ENCODE measurements at regions not wholly inside any gene's neighbourhood (a gene's known extent, or its start where the extent isn't known, plus 50 kb on each side); places are given as distances from the start of the nearest gene placed in this dataset.
"Not testable (repeated sequence)": the region's sequence is repeated elsewhere in the genome, so short reads cannot be mapped to it uniquely, and the experiment has no call there.

DNA sequence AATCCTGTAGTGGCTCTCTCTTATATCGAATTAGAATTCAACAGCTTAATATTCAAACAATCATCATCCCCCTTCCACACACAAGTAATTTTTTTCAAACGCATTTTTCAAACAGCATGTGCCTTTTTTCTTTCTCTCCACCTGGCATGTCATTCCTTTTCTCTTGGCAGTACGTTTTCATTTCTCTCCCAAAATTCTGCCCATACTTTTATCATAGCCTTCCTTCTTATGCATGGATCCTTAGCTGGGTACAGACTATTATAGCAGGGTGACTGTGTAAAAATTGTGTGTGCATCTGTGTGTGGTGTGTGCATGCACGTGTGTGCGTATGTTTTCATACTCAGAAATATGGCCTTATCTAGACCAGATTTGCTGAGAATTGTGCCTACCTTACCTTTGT, 184.3 kb downstream of the ZC3H11B start:
- no peak for DNase-seq

GRCh38 chr1:219427989-219428388, 184.9 kb downstream of the ZC3H11B start:
- DNase-seq = no peak

DNA sequence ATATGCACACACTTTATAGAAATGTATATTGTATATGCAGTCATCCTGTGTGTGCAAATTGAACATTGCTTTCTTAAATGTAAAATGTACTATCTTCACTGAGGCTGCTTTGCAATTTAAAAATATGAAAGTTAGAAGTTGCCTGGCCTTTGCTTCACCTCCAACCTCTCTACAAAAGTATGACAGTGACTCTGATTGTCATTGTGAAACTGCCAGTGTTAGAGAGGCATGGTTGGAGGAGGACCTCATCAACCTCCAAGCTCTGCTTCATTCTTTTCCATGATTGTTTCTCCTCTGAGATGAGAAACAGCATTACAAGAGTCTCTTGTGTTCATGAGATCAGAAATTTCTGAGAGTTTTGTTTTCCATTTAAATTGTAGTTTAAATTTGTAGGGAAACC, 185.5 kb downstream of the ZC3H11B start:
- no peak for DNase-seq

GRCh38 chr1:219422811-219423598, 189.9 kb downstream of the ZC3H11B start:
- DNase-seq = no peak

DNA sequence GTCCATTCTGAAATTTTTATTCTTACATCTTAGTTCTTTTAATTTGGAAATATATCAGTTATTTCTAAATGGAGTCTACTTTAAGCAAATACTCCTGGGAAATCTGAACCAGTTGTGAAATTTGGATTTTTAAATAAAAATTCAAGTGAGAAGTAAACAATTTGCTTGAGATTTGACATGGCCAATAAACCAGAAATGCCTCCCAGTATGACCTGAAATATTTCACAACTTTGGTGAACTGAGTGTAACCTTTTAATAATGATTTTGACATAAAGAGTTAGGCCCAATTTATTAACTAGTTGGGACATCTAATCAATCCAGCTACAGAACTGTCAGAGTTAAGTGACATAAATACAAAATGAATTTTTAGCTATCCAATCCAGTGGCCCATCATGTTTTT, 192.0 kb downstream of the ZC3H11B start:
- no peak for DNase-seq

DNA sequence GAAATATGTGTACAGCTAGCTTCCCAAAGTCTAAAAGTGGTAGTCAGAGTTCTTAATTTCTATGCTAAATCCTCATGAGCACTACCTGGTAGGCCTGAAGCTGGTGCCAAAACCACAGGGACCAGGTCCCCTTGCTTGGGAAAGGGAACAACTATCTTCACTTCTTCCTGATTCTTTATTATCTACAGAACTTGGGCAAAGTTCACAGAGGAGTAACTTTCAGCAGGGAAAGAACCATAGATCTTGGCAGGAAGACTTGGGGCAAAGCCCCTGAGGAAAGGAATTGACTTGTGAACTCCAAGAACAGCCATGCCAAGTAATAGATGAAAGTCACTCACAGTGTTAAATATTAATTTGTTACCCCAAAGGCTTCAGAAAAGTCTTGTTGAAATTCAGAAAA, 193.0 kb downstream of the ZC3H11B start:
- no peak for DNase-seq

- no peak for DNase-seq
Observed at GRCh38 chr1:219419065-219419464, 193.8 kb downstream of the ZC3H11B start.

DNA sequence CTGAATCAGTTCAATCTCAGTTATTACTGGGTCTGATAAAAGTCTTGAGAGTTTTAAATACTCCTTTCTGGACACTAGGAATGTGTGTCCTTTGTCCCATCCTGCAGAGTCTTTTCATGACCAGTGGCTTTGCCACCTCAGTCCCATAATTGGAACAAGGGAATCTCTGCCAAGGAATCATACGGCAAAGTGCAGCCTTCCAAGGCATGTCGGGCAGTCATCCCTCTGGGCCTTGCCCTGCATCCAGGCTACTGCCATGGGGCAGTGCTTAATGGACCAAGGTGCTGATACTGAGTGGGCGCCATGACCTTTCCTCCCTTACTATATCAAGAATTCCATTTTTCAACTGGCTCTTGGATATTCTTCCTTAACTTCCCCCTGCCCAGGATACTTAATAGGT, 195.3 kb downstream of the ZC3H11B start:
- DNase-seq = no peak

- DNase-seq = peak; percentile 39
Observed at GRCh38 chr1:219416598-219417238, 196.2 kb downstream of the ZC3H11B start.

- DNase-seq = no peak
Observed at GRCh38 chr1:219415915-219416314, 197.0 kb downstream of the ZC3H11B start.

- no peak for DNase-seq
Observed at GRCh38 chr1:219415433-219415832, 197.5 kb downstream of the ZC3H11B start.

DNA sequence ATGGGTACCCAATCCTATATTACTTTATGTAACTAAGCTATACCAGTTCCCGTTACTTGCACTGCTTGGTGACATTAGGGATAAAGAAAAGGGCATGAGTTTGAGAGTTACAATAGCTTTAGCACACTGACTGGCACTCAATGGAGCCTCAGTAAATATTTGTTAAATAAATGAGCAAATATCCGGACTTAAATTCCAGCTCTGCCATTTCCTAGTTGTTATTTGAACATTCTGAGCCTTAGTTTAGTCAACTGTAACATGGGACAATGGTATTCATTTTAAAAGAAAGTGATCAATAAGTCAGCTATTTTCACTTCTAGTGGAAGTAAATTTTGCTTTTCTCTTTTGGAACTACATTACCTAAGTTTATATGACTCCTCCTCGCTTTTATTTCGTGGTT, 198.7 kb downstream of the ZC3H11B start:
- DNase-seq = no peak

GRCh38 chr1:219413536-219413935, 199.4 kb downstream of the ZC3H11B start:
- DNase-seq = no peak

GRCh38 chr1:219412772-219413171, 200.1 kb downstream of the ZC3H11B start:
- DNase-seq = no peak

DNA sequence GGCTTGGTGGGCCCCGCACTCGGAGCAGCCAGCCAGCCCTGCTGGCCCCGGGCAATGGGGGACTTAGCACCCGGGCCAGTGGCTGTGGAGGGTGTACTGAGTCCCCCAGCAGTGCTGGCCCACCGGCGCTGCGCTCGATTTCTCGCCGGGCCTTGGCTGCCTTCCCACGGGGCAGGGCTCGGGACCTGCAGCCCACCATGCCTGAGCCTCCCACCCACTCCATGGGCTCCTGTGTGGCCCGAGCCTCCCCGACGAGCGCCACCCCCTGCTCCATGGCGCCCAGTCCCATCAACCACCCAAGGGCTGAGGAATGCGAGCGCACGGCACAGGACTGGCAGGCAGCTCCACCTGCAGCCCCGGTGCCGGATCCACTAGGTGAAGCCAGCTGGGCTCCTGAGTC, 202.2 kb downstream of the ZC3H11B start:
- DNase-seq = not testable (repeated sequence)

GRCh38 chr1:219405531-219406331, 207.2 kb downstream of the ZC3H11B start:
- DNase-seq = no peak

GRCh38 chr1:219404629-219405028, 208.3 kb downstream of the ZC3H11B start:
- no peak for DNase-seq

- DNase-seq = no peak
Observed at GRCh38 chr1:219402925-219403324, 210.0 kb downstream of the ZC3H11B start.

DNA sequence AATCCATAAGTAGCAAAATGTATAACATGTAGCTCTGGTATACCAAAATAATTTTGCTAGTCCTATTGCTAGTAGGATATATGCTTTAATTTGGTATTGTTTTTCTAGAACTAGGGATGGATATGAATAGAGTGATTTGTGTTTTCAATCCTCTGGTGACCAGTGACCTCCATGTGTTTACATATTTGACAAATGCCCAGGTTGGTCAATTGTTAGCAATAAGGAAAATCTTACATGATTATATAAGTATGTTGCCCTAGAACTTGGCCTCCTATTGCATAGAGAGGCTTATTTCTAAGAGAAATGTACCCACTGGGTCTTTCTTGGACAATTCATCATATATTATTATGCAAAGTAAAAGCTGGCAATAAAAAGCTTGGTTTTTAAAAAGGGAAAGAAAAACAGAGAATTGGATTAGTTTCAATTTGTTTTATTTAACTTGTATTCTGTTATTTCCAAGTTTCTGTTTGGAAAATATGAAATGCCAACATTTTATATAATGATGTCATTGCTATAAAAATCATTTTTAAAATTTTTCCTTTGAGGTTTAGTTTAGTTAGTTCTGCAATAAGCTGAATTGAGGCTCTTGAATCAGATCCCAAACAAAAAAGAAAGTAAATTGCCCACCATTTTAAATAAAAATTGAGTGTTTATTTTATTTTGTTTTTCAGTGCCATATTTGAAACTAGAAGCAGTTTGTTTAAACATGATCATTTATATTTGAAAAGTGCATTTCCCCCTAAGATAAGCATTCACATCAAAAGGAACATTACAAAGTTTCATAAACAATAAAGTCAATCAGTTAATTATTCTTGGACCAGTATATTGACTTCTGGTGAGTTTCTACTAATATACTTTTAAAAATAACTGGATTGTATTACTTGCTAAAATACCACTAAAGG, 210.9 kb downstream of the ZC3H11B start:
- DNase-seq = no peak

- DNase-seq = no peak
Observed at GRCh38 chr1:219399446-219399845, 213.5 kb downstream of the ZC3H11B start.

DNA sequence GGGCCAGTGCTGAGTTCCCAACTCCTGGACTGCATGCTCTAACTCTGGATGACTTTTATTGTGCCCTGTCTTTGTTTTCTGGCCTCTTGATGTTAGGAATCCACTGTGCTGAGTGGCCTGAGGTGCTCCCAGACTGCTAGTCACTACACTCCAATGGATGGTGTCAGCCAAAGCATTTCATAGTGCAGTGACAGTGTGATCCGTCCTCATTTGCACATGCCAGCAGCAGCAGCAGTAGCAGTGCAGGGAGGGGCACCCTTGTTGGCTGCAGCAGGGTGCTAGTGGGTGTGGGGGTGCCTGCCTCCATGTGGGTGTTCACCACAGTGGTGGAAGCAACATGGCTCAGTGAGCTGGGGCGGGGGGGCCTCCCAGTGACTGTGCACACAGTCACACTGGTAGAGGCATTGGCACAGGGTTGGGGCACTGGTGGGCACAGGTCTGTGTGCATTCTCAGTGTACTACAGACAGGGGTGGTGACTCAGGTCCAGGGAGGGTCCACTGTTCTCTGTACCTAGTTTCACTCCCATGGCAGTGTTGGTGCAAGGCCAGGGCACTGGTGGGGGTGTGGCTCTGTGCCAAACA, 214.0 kb downstream of the ZC3H11B start:
- no peak for DNase-seq

GRCh38 chr1:219397511-219397910, 215.4 kb downstream of the ZC3H11B start:
- DNase-seq = no peak

Measured in activated CD8-positive, alpha-beta memory T cell treated with anti-CD3 and anti-CD28 coated beads, Interleukin-2, amount 50 U/mL, for 4 hours (primary cell).